ENCODE measurements at regions not wholly inside any gene's neighbourhood (a gene's known extent, or its start where the extent isn't known, plus 50 kb on each side); places are given as distances from the start of the nearest gene placed in this dataset.
"Not testable (repeated sequence)": the region's sequence is repeated elsewhere in the genome, so short reads cannot be mapped to it uniquely, and the experiment has no call there.

DNA sequence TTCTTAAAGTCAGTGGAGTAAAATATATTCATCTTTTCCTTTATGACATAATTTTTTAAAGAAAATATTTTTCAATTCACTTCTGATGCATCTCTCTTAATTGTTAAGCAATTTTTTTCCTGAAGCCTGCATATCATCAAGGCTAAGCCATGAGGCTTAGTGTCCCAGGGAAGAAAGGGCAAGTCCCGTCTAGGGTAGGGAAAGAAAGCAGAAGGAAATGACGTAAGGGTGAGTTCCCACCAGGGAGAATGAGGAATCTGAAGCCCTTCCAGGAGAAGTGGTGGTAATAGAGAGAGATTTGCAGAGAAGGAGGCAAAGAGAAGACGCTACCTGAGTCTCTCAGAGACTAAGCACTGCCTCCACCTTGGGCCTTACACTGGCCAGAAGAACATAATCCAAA lies 96.8 kb upstream of the NFE2L3 start:
- POLR2A ChIA-PET = no interaction called here
- CTCF ChIA-PET = interaction anchor here (1.2 kb wide), 1 partner anchor 163 kb away, joined by 4 read pairs; no protein-coding TSS in a partner anchor

DNA sequence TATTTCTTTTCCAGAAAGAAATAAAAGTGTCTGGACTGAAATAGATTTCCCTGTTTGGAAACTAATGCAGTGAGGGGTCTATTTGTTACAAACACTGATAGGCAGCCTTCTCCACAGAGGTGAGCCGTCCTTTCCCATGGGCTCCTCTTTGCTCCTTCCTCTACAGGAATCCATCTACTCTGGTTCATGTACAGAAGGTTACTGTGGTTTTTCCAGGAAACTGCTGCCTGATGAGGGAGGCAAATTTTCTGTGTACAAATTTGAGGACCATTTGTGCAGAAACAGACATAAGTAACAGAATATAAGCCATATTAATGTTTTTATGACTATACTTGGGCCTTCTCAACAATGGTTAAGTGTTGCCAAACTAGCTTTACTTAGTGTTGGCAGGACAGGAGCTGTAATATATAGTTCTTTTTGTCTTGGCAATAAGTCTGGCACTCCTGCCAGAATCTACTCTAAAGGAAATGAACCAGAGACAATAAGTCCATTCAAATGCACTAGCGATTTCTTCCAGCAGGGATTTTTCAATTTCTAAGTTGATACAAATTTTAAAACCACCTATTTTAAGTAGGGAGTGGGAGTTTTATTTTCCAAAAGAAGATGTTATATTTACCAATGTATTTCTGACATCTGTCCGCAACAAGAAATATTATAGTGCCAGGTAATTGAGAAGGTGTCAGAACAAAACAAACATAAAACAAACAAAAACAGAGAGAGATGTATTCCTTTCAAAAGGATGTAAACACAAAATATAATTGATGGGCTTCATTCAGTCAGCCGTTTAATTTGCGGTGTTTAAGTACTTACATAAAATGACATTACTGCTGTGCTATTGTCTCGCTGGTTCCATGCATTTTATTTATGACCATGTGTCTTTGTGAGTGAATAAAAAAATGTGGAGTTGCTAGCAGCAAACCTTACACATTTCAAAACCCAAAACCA lies 91.0 kb upstream of the NFE2L3 start:
- POLR2A ChIA-PET = no interaction called here

DNA sequence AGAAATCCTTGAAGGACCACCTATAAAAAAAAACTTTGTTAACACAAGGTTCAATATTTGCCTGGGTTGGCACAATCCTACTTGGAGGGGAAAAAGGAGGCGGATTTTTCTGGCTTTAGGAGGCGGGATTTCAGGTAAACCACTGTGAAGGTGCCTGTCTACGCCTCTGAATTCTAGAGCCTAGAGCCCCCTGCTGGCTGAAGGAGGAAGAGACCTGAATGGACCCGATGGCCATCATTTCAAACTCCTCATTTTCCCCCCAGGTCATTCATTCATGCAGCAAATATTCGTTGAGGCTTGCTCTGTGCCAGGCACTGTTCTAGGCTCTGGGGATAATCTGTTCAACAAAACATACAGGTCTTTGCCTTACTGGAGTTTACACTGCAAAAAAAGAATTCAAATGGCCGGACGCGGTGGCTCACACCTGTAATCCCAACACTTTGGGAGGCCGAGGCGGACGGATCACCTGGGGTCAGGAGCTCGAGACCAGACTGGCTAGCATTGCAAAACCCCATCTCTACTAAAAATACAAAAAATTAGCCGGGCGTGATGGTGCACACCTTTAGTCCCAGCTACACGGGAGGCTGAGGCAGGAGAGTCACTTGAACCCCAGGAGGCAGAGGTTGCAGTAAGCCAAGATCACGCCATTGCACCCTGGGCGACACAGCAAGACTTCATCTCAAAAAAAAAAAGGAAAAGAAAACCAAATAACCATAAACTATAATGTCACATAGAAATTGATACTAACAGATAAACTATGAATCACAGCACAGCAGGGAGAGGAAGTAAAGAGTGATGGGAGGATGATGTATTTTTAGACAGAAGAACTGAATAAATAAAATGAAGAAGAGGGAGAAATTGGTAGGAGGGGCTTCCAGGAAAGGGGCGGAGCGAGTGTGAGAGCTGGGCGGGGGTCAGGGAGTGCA lies 90.1 kb upstream of the NFE2L3 start:
- CTCF ChIA-PET = interaction anchor here (0.7 to 2.9 kb wide), 5 partner anchors 95 to 169 kb away, joined by 3 to 10 read pairs (median 4); no protein-coding TSS in a partner anchor
- POLR2A ChIA-PET = no interaction called here

More for the DNA sequence above, 91.0 kb upstream of the NFE2L3 start:
- CTCF ChIA-PET = interaction anchor here (0.9 to 2.9 kb wide), 6 partner anchors 9 to 170 kb away, joined by 3 to 11 read pairs (median 4); no protein-coding TSS in a partner anchor

DNA sequence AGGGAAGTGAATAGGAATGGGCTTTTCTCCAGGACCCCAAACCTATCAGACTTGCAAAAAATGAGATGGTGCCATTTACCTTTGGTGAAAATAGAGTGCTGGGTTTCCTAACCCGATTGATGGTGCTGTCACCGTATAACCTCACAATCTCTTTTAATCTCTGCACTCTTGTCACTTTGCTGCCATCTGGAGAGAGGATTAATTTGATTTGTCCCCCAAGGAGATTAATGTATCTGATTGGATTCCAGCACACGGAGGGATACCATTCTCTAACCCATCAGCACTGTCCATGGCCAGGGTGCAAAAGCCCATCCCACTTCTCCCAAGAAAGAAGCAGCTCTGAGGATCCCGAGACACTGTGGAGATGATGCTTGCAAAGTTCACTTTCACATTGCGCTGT lies 86.3 kb upstream of the NFE2L3 start:
- CTCF ChIA-PET = no interaction called here

DNA sequence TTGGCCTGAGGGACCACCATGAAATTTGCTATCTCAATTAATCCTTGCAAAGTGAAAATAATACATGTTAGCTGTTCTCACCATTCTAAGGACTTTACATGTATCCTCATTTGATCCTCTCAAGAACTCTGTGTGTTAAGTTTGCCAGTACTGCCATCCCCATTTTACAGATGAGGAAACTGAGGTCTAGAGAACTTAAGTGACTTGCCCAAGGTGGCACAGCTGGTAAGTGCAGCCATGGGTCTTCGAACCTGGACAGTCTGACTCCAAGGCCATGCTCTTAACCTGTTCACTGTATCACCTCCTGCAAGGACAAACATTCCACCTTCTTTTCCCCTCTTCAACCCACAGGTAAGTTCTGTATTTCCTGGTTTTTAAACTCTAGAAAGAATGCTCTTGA lies 85.3 kb upstream of the NFE2L3 start:
- POLR2A ChIA-PET = no interaction called here
- CTCF ChIA-PET = no interaction called here

More for the DNA sequence above, 86.3 kb upstream of the NFE2L3 start:
- POLR2A ChIA-PET = no interaction called here

DNA sequence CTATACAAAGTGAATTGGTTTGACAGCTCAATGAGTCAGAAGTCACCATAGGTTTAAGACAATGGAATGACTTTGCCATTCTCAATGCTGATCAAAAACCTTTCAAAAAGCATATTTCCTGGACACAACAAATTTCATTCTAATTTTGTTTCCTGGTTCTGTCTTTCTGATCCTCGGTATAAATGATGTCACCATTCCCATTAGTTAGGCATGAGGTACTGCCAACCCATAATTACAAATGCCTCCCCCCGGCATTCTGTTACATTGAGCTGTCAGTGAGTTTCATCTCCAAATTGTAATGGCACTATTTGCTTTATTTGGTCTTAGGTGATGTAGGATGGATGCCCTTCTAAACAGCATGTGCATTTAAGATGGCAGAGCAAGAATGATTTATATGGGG lies 81.7 kb upstream of the NFE2L3 start:
- CTCF ChIA-PET = interaction anchor here (1.2 kb wide), 1 partner anchor 9 kb away, joined by 4 read pairs; no protein-coding TSS in a partner anchor
- POLR2A ChIA-PET = no interaction called here

DNA sequence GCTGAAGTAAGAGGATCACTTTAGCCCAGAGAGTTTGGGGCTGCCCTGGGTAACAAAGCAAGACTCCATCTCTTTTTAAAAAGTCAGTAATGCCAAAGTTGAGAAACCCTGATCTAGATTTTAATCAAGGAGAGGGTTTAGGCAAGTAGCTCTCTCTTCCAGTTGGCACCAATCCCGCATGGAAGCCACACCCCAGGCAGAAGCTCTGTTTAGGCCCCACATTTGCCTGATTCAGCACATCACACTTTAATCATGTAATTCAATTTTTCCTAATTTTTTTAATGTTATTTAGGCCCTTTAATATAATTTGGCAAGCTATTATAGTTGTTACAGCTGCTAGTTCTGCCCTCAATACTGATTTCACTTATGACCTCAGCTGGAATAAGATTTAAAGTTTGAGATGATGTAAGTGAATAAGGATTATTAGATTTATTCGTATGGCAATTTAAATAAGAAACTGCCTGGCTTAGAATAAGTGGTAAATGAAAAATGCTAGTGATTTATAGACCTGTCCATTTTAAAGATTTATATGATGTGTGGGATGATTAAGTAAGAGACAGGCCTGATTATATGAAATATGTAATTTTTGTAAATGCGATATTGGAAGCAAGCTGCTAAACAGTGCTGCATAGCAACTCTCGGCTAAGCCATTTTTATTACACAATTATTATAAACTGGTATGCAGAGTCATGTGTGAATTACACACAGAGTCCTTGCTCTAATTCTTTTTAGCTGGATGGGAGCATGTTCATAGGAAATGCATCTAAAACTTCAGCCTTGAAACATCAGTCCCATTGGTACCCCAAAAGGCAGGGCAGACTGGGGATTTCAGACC lies 80.2 kb upstream of the NFE2L3 start:
- CTCF ChIA-PET = no interaction called here
- POLR2A ChIA-PET = no interaction called here

DNA sequence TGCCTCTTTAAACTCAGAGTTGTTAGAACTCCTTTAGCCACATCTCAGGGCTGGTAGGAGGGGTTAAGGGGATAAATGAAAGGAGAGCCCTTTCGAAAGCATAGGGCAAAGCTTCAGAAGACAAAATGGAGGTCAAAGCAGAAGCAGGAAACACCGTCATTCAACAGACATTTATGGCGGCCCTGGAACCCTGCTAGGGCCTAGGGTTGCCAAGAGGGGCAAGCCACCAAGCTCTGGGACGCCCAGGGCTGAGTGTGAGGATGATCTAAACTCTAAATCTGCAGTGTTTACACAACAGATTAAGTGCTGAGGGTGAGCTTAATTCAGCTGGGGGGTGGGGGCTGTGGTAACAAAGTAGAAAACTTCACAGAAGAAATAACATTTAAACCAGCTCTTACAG lies 79.0 kb upstream of the NFE2L3 start:
- ChIA-PET CTCF (interaction anchor here (0.6 kb wide), 1 partner anchor 179 kb away, joined by 3 read pairs; no protein-coding TSS in a partner anchor), POLR2A (no interaction called here)

DNA sequence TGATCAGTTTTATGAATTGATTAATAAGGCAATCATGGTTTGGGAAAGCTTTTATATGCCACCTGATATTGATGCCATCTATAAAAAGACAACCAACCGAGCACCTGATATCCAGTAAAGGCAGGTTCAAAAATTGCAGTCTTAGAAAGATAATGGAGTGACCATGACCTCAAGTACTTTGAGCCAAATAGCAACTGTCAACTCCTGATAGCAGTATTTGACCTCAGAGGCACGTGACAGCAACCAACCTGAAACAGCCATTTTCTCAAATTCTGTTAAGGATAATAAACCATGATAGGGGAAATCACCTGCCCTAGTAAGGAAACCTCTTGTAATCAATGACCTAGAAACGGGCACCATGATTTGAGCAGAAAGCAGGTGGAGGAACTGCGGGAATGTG lies 77.1 kb upstream of the NFE2L3 start:
- POLR2A ChIA-PET = no interaction called here
- CTCF ChIA-PET = no interaction called here

DNA sequence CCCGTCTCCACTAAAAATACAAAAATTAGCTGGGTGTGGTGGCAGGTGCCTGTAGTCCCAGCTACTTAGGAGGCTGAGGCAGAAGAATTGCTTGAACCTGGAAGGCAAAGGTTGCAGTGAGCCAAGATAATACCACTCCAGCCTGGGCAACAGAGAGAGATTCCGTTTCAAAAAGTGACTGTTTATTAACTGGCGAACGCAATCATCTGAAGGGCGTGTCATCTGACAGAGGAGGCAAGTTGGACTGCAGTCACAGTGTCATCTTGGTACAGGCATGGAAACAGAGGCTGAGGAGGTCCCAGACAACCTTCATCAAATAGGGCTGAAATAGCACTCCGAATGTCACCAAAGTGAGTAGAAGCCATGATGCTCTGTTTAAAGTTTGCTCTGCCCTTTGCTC lies 75.3 kb upstream of the NFE2L3 start:
- POLR2A ChIA-PET = no interaction called here
- CTCF ChIA-PET = no interaction called here

DNA sequence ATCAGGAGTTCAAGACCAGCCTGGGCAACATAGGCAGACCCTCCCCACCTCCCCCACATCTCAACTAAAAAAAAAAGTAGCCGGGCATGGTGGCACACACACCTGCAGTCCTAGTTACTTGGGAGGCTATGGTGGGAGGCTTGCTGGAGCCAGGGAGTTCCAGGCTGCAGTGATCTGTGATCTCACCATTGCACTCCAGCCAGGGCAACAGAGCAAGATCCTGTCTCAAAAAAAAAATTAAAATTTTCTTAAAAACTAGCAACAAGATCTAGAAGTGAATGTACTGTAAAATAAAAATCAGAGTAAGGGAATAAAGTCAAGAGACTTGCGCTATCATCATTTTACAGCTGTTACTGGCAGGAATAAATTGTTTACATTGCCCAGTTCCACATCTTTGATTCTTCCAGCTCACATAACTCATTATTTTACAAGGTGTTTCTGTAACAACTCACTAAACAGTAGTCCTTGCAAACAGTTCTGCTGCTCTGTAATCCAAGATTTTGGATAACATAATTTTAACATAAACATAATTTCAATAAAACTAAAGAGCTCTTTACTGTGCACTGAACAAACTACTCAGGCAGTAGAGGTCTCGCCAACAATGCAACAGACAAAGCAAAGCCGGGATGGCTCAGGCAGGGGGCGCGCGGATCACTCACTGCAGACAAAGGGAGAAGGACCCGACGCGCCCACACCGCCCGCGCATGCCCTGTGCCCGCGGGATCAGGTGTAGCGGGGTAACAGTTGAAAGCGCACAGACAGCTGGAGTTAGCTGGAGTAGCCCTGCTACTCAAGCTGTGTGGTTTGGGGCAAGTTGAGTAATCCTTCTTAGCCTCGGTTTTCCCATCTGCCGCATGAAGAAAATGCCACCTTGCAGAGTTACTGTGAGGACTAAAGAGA lies 73.3 kb upstream of the NFE2L3 start:
- CTCF ChIA-PET = interaction anchor here (0.8 to 1.9 kb wide), 12 partner anchors 9 to 293 kb away, joined by 3 to 8 read pairs (median 4); partner anchors contain the start of gene NFE2L3
- POLR2A ChIA-PET = interaction anchor here (0.7 kb wide), 1 partner anchor 953 kb away, joined by 3 read pairs; the partner anchor contains the start of gene CYCS

DNA sequence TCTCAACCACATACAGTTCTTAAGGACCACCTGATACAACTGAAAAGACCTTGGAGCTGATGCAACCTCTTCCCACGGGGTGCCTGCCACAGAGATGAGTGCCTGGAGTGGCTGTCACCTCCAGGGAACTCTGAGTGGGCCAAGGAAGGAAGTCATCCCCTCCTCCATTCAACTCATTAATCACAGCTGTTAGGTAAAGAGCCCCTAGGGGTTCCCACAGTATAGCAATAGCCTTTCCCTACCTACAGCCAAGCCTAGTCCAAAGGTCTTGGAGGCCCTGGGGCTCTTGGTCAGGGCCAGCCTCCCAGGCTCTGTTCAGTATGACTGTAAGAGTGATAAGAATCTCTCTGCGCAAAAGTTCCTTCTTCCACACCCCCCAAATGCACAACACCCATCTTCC lies 70.4 kb upstream of the NFE2L3 start:
- POLR2A ChIA-PET = no interaction called here
- CTCF ChIA-PET = interaction anchor here (1.0 kb wide), 1 partner anchor 203 kb away, joined by 3 read pairs; no protein-coding TSS in a partner anchor

DNA sequence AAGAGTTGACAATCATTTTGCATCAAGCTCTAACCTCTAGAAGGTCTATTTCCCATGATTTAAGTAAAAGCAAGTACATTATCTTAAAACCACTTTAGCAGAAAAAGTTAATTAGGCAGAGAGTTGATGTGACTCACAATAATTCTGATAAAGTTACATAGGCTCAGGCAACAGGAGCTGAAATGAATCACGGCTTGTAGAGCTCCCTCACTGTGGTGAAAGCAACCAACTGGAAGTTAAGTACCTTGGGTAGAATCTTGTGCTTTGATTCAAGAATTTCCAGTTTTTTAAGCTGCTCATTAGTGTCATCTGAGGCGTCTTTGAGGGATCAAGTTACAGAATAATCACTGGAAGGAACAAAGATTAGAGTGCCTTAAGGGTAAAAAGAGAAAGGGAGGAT lies 68.9 kb upstream of the NFE2L3 start:
- POLR2A ChIA-PET = no interaction called here

DNA sequence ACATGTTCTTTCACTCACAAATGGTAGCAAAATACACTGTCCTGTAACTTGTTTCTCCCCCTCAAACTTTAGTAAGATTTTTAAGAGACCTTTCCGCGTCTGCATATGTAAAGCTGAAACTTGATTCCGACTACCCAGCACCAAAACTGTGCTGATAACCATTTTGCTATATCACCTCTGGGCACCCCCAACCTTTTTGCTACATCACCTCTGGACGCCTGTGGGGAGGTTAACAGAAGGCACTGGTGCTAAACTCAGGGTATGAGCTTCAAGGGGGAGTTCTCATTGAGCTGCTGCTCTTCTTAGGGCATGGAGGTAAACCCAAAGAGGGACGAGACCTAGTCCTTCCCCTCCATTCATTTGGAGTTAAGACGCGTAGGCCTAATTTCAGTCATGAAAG lies 67.6 kb upstream of the NFE2L3 start:
- ChIA-PET CTCF (interaction anchor here (0.6 to 1.4 kb wide), 2 partner anchors 281 to 994 kb away, joined by 3 read pairs; no protein-coding TSS in a partner anchor), POLR2A (no interaction called here)

More for the DNA sequence above, 68.9 kb upstream of the NFE2L3 start:
- CTCF ChIA-PET = interaction anchor here (0.5 to 1.2 kb wide), 2 partner anchors 189 to 282 kb away, joined by 4 to 6 read pairs; no protein-coding TSS in a partner anchor

DNA sequence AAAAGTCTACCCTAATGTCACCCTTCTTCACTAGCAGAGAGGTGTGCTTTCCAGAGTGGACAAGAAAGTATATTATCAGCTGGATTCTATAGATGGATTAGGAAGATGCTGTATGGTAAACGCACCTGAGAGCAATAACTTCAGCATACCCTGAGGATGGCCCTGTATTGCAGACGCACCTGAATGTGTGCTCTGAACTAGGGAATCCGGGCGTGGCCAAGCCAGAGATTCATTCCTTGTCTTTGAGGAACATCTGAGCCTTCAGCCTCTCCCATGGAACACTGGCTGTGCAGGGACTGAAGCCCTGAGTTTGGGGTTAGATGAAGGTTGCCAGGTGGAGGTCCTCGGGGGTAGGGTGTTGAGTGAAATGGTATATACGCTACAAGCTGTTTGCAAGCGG lies 66.2 kb upstream of the NFE2L3 start:
- ChIA-PET POLR2A (no interaction called here), CTCF (interaction anchor here (0.7 to 1.4 kb wide), 2 partner anchors 279 to 1075 kb away, joined by 3 read pairs; no protein-coding TSS in a partner anchor)

DNA sequence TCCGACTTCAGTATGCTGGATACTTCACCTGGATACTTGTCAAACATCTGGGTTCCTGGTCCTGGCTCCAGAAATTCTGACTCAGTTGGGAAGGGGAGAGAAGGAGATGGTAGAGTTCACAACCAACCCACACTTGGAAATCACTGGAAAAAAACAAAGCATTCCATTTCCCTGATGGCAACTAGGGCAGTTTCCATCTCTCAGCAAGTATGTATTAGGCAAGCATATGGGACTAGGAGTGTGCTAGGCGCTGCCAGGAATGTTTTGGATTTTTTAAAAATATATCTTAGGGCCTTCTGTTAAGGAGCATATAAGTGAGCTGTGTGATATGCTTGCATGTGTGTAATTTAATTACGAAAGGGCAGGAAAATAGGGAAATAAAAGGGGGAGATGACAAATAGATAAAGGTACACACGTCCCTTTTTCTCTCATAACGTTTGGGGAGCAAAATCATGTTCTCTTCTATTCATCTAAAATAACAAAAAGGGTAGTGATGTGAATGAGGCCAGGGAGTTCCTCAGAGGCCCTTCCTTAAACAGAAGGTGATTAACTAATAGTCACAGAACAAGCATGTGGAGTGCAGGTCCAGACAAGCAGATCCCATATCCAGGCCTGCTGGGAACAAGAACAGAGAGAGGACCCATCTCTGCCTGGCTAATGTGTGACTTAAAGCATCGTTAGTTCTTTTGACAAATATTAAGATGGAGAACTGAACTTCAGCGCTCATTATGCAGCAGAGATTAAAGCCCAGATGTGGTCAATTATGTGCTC lies 64.5 kb upstream of the NFE2L3 start:
- ChIA-PET CTCF (interaction anchor here (1.0 to 2.3 kb wide), 2 partner anchors 9 to 207 kb away, joined by 3 to 6 read pairs; no protein-coding TSS in a partner anchor), POLR2A (no interaction called here)

DNA sequence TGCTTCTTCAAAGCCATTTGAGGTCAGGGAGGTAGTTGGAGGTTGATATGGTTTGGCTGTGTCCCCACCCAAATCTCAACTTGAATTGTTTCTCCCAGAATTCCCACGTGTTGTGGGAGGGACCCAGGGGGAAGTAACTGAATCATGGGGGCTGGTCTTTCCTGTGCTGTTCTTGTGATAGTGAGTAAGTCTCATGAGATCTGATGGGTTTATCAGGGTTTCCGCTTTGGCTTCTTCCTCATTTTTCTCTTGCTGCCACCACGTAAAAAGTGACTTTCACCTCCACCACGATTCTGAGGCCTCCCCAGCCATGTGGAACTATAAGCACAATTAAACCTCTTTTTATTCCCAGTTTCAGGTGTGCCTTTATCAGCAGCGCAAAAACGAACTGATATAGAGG lies 62.5 kb upstream of the NFE2L3 start:
- POLR2A ChIA-PET = not testable (repeated sequence)
- CTCF ChIA-PET = interaction anchor here (0.6 to 2.3 kb wide), 2 partner anchors 11 to 60 kb away, joined by 3 to 6 read pairs; no protein-coding TSS in a partner anchor

Measured in activated CD8-positive, alpha-beta memory T cell treated with anti-CD3 and anti-CD28 coated beads for 36 hours (primary cell).